ENCODE measurements at regions not wholly inside any gene's neighbourhood (a gene's known extent, or its start where the extent isn't known, plus 50 kb on each side); places are given as distances from the start of the nearest gene placed in this dataset.

DNA sequence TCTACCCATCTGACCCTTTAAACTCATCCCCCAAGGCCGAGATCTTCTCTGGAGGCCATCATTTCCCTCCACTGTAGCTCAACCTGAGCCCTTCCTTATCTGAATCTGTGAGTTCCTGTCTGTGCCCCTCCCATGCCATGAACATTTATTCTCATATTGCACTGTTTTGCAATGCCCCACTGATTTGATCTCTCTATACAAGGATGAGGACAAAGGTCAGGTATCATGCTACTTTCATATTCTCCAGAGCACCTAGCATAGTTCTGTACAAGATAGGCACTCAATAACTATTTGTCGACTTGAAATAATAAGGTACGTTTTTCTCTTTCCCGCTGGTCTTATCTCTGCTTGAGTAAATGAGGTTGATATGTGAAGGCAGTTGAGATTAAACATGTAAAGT, 135.5 kb downstream of the KLF5 start:
- H3K4me3 ChIP-seq (ENCODE audit: low read depth, low read length): no peak overlapping the region
- TF ChIP-seq, protein P1, sequence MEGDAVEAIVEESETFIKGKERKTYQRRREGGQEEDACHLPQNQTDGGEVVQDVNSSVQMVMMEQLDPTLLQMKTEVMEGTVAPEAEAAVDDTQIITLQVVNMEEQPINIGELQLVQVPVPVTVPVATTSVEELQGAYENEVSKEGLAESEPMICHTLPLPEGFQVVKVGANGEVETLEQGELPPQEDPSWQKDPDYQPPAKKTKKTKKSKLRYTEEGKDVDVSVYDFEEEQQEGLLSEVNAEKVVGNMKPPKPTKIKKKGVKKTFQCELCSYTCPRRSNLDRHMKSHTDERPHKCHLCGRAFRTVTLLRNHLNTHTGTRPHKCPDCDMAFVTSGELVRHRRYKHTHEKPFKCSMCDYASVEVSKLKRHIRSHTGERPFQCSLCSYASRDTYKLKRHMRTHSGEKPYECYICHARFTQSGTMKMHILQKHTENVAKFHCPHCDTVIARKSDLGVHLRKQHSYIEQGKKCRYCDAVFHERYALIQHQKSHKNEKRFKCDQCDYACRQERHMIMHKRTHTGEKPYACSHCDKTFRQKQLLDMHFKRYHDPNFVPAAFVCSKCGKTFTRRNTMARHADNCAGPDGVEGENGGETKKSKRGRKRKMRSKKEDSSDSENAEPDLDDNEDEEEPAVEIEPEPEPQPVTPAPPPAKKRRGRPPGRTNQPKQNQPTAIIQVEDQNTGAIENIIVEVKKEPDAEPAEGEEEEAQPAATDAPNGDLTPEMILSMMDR (IDR thresholded peaks at IDR 0.05; ENCODE audit: insufficient read depth, low read depth, low read length, missing control alignments): no peak
- DNase-seq (ENCODE audit: low read depth): no peak

DNA sequence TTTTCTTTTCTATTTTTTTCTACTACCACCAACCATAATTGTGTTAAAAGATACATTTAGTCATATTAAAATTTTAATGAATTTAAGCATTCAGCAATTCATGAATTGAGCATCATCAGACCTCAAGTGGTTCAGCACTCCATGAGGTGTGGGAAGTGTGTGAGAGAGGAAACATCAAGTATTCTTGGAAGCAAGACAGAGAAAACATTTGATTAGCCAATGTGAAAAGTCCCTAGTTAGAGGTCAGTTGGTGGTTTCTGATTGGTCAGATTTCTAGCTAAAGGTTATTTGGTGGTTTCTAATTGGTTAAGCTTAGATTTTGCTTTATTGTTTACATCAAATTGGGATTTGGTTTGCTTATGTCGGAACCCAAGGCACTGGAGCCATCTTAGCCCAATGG, 134.7 kb downstream of the KLF5 start:
- no peak overlapping the region for H3K4me3 ChIP-seq (ENCODE audit: low read depth, low read length)
- DNase-seq (ENCODE audit: low read depth): no peak

DNA sequence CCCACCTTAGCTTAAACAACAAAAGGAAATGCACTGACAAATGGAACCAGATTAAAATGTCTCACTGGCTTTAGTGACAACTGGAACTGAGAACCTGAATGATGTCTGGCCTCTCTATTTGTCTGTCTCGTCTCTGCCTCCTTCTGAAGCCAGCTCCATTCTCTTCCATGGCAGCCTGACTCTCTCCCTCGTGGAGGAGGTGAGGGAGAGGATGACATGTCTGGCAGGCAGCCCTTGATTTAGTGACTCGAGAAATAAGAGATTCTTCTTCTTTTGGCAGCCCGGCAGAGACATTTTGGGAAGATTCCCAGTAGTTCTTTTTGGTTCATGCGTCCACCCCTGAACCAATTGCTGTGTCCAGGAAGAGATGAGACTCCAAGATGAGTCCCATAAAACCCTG, 131.7 kb downstream of the KLF5 start:
- H3K4me3 ChIP-seq (ENCODE audit: low read depth, low read length): no peak overlapping the region
- TF ChIP-seq, protein P1 (IDR thresholded peaks at IDR 0.05; ENCODE audit: insufficient read depth, low read depth, low read length, missing control alignments): no peak
- DNase-seq (ENCODE audit: low read depth): no peak

More for the DNA sequence above, 134.7 kb downstream of the KLF5 start:
- TF ChIP-seq, protein P1 (IDR thresholded peaks at IDR 0.05; ENCODE audit: insufficient read depth, low read depth, low read length, missing control alignments): no peak

DNA sequence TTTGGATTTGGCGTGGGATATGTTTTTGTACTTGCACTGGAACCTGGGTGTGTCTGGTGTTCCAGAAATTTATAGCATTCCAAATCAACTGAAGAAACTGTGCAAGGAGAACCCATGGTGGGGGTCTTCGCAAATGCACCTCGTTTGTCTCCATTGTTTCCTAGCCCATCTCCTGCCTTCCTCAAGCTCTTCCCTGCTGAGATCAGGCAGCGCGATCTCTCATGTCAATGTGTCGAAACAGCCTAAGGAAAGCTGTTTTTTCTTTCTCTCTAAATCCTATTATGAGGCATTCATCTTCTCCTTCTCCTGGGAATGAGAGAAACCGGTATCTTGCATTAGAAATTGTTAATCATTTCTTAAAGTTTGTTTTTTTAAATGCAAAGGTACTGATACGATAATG, 131.0 kb downstream of the KLF5 start:
- H3K4me3 ChIP-seq (ENCODE audit: low read depth, low read length): no peak overlapping the region
- TF ChIP-seq, protein P1 (IDR thresholded peaks at IDR 0.05; ENCODE audit: insufficient read depth, low read depth, low read length, missing control alignments): no peak
- DNase-seq (ENCODE audit: low read depth): no peak

DNA sequence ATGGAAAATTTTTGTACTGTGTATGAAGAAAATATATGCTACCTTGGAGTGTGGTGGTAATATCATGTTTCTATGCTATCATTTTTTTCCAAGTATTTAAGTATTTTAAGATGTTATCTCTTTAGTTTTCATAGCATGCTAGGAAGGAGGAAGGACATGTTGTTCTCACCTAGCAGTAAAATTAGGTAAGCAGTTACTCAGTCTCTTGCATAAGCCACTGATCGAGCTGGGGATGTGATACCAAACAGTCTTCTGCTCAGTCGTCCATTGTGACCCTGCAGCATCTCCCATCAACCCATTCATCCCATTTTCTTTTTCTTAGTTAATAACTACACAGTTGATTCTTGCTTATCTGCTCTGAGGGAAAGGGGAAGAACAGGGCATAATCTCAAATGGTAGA, 130.6 kb downstream of the KLF5 start:
- no peak for DNase-seq (ENCODE audit: low read depth)
- H3K4me3 ChIP-seq (ENCODE audit: low read depth, low read length): no peak overlapping the region
- TF ChIP-seq, protein P1 (IDR thresholded peaks at IDR 0.05; ENCODE audit: insufficient read depth, low read depth, low read length, missing control alignments): no peak

DNA sequence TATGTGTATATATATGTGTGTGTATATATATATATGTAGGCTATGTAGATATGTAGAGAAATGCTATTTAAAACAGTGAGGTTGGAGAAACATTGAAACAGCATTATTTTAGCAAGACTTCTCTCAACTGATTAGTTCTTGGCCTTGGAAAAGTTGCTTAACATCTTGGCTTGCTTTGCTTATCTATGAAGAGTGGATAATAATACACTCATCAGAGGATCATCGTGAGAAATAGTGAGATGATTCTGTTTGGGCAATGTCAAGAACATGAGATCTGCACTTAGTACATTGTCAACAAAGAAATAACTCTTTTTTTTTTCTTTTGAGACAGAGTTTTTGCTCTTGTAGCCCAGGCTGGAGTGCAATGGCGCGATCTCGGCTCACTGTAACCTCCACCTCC, 128.3 kb downstream of the KLF5 start:
- no peak overlapping the region for H3K4me3 ChIP-seq (ENCODE audit: low read depth, low read length)
- TF ChIP-seq, protein P1 (IDR thresholded peaks at IDR 0.05; ENCODE audit: insufficient read depth, low read depth, low read length, missing control alignments): no peak
- no peak for DNase-seq (ENCODE audit: low read depth)

DNA sequence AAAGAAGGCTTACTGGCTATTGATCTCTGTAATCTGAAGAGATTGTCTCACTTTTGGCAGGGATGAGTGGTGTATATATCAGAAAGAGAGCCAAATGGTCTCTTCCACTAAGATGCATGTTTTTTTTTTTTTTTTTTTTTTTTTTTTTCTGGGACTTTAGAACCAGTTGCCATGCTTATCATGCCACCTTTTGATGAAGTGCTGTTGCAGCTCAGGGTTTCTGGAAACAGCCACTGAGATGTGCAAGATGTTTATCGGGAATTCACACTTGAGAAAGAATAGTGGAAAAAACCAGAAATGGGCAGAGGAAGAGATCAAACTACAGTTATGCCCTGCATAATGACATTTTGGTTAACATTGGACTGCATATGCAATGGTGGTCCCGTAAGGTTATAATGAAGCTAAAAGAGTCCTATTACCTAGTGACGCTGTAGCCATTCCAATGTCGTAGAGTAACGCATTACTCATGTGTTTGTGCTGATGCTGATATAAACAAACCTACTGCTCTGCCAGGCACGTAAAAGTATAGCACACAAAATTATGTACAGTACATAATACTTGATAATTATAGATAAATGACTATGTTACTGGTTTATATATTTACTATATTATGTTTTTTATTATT, 121.0 kb downstream of the KLF5 start:
- TF ChIP-seq, protein P1 (IDR thresholded peaks at IDR 0.05; ENCODE audit: insufficient read depth, low read depth, low read length, missing control alignments): no peak
- no peak for DNase-seq (ENCODE audit: low read depth)
- H3K4me3 ChIP-seq (ENCODE audit: low read depth, low read length): no peak overlapping the region

Measured in GM12865 (cell line).